GM23248 (cell line): ENCODE measurements at regions not wholly inside any gene's neighbourhood (a gene's known extent, or its start where the extent isn't known, plus 50 kb on each side); places are given as distances from the start of the nearest gene placed in this dataset.

Source experiments
- EZH2 ChIP-seq: fragments of 200-600 bp; sonication (generic); IDR thresholded peaks from 2 replicates; pipeline ENCODE4 v1.6.1; 2018; ENCODE audit warnings: antibody characterized with exemption, mild to moderate bottlenecking; ENCODE audit not compliant: insufficient read depth, poor library complexity, severe bottlenecking
- EZH2phosphoT487 ChIP-seq: fragments of 200-600 bp; sonication (generic); IDR thresholded peaks from 2 replicates; pipeline ENCODE4 v1.6.1; 2018; ENCODE audit warnings: antibody characterized with exemption, moderate library complexity, mild to moderate bottlenecking, low read depth; ENCODE audit not compliant: insufficient read depth

GRCh38 chr1:30153743-30154449 lies 569.5 kb downstream of the MATN1 start:
- TF ChIP-seq EZH2 (no peak), EZH2phosphoT487 (no peak)
